H9 (cell line): ENCODE measurements at regions not wholly inside any gene's neighbourhood (a gene's known extent, or its start where the extent isn't known, plus 50 kb on each side); places are given as distances from the start of the nearest gene placed in this dataset.

Experiments
- DNase-seq: peaks from one replicate; pipeline ENCODE4 v3.0.0-alpha.2; 2017
- H2AFZ ChIP-seq: one replicate; pipeline ENCODE4 v1.6.1; 2013; ENCODE audit warnings: mild to moderate bottlenecking, low read length, control low read depth, moderate library complexity
- H2AK5ac ChIP-seq: 2 replicates; pipeline ENCODE4 v1.6.1; 2013; ENCODE audit warnings: low read length, control low read depth, mixed read lengths; ENCODE audit not compliant: insufficient read length
- H2BK120ac ChIP-seq: one replicate; pipeline ENCODE4 v1.6.1; 2013; ENCODE audit warnings: low read depth, mild to moderate bottlenecking, low read length, control low read depth, inconsistent platforms; ENCODE audit not compliant: poor library complexity, severe bottlenecking
- H2BK12ac ChIP-seq: 2 replicates; pipeline ENCODE4 v1.6.1; 2013; ENCODE audit warnings: low read length, control low read depth, mixed read lengths, low read depth; ENCODE audit not compliant: insufficient read length
- H2BK15ac ChIP-seq: 2 replicates; pipeline ENCODE4 v1.6.1; 2013; ENCODE audit warnings: low read depth, low read length, control low read depth
- H2BK20ac ChIP-seq: one replicate; pipeline ENCODE4 v1.6.1; 2013; ENCODE audit warnings: low read depth, mild to moderate bottlenecking, low read length, control low read depth, inconsistent platforms; ENCODE audit not compliant: poor library complexity, severe bottlenecking
- H2BK5ac ChIP-seq: 2 replicates; pipeline ENCODE4 v1.6.1; 2013; ENCODE audit warnings: low read length, control low read depth, mixed read lengths; ENCODE audit not compliant: insufficient read length
- H3K14ac ChIP-seq: 2 replicates; pipeline ENCODE4 v1.6.1; 2013; ENCODE audit warnings: low read length, control low read depth; ENCODE audit not compliant: insufficient read depth
- H3K18ac ChIP-seq: 2 replicates; pipeline ENCODE4 v1.6.1; 2013; ENCODE audit warnings: low read depth, mild to moderate bottlenecking, mixed read lengths, low read length, control low read depth; ENCODE audit not compliant: insufficient read length
- H3K23ac ChIP-seq: 2 replicates; pipeline ENCODE4 v1.6.1; 2013; ENCODE audit warnings: low read length, control low read depth, mixed read lengths, low read depth; ENCODE audit not compliant: insufficient read length
- H3K23me2 ChIP-seq: 2 replicates; pipeline ENCODE4 v1.6.1; 2013; ENCODE audit warnings: low read depth, mild to moderate bottlenecking, mixed read lengths, low read length, control low read depth; ENCODE audit not compliant: insufficient read length, poor library complexity, severe bottlenecking
- H3K27ac ChIP-seq: 2 replicates; pipeline ENCODE4 v1.5.1; 2013; ENCODE audit warnings: low read length, control low read depth, mixed read lengths, low read depth; ENCODE audit not compliant: insufficient read length
- H3K27me3 ChIP-seq: 2 replicates; pipeline ENCODE4 v1.6.1; 2013; ENCODE audit warnings: low read length, control low read depth, inconsistent platforms; ENCODE audit not compliant: insufficient read depth
- H3K4ac ChIP-seq: 2 replicates; pipeline ENCODE4 v1.6.1; 2013; ENCODE audit warnings: low read depth, mild to moderate bottlenecking, control low read depth, inconsistent platforms, low read length, moderate library complexity
- H3K4me1 ChIP-seq: 2 replicates; pipeline ENCODE4 v1.6.1; 2013; ENCODE audit warnings: low read length, control low read depth, inconsistent platforms; ENCODE audit not compliant: insufficient read depth
- H3K4me2 ChIP-seq: 2 replicates; pipeline ENCODE4 v1.6.1; 2013; ENCODE audit warnings: low read length, control low read depth, mixed read lengths; ENCODE audit not compliant: insufficient read length, insufficient read depth
- H3K56ac ChIP-seq: 2 replicates; pipeline ENCODE4 v1.6.1; 2013; ENCODE audit warnings: low read depth, mild to moderate bottlenecking, mixed read lengths, low read length, control low read depth; ENCODE audit not compliant: insufficient read length
- H3K79me1 ChIP-seq: 2 replicates; pipeline ENCODE4 v1.6.1; 2013; ENCODE audit warnings: low read depth, mild to moderate bottlenecking, moderate library complexity, low read length, control low read depth, inconsistent platforms; ENCODE audit not compliant: insufficient read depth, poor library complexity, severe bottlenecking
- H3K79me2 ChIP-seq: 2 replicates; pipeline ENCODE4 v1.6.1; 2013; ENCODE audit warnings: low read length, control low read depth, inconsistent platforms; ENCODE audit not compliant: insufficient read depth
- H3K9ac ChIP-seq: 2 replicates; pipeline ENCODE4 v1.6.1; 2013; ENCODE audit warnings: low read length, control low read depth, mixed read lengths; ENCODE audit not compliant: insufficient read length; ENCODE audit errors: extremely low read depth
- H3K9me3 ChIP-seq: one replicate; pipeline ENCODE4 v1.6.1; 2013; ENCODE audit warnings: low read depth, low read length, inconsistent platforms; ENCODE audit not compliant: control insufficient read depth
- H3T11ph ChIP-seq: one replicate; pipeline ENCODE4 v1.6.1; 2013; ENCODE audit warnings: mild to moderate bottlenecking, low read length, control low read depth, inconsistent platforms
- H4K20me1 ChIP-seq: one replicate; pipeline ENCODE4 v1.6.1; 2013; ENCODE audit not compliant: control insufficient read depth, insufficient read length, insufficient read depth
- H4K5ac ChIP-seq: 2 replicates; pipeline ENCODE4 v1.6.1; 2013; ENCODE audit warnings: low read depth, mild to moderate bottlenecking, mixed read lengths, low read length, control low read depth; ENCODE audit not compliant: insufficient read length
- H4K8ac ChIP-seq: replicated peaks from 2 replicates; pipeline ENCODE4 v1.6.1; 2013; ENCODE audit warnings: low read length, control low read depth, mixed read lengths, low read depth; ENCODE audit not compliant: insufficient read length
- H4K91ac ChIP-seq: 2 replicates; pipeline ENCODE4 v1.6.1; 2013; ENCODE audit warnings: low read depth, mild to moderate bottlenecking, moderate library complexity, mixed read lengths, low read length, control low read depth; ENCODE audit not compliant: insufficient read length
- H3K27ac Mint-ChIP-seq, 3 experiments: 2 replicates in 2 of 3; 3 replicates in 1 of 3; pipeline ENCODE4 v1.8.0; 2020 to 2021; ENCODE audit warnings: mixed read lengths in 3 of 3, mild to moderate bottlenecking in 1 of 3, moderate library complexity in 1 of 3
- H3K27me3 Mint-ChIP-seq: 2 replicates; pipeline ENCODE4 v1.8.0; 2021; ENCODE audit warnings: low read depth, mild to moderate bottlenecking, moderate library complexity, mixed read lengths
- H3K36me3 Mint-ChIP-seq, 3 experiments: 2 replicates in 2 of 3; 3 replicates in 1 of 3; pipeline ENCODE4 v1.8.0; 2020 to 2021; ENCODE audit warnings: low read depth in 3 of 3, mixed read lengths in 3 of 3; ENCODE audit not compliant: insufficient read depth in 1 of 3
- H3K4me1 Mint-ChIP-seq, 2 experiments: 2 replicates each; pipeline ENCODE4 v1.8.0; 2020; ENCODE audit warnings: mixed read lengths in 2 of 2
- H3K4me3 Mint-ChIP-seq, 2 experiments: 2 replicates in 1 of 2; 3 replicates in 1 of 2; pipeline ENCODE4 v1.8.0; 2020 to 2021; ENCODE audit warnings: mild to moderate bottlenecking in 2 of 2, mixed read lengths in 2 of 2, moderate library complexity in 1 of 2
- H3K9me3 Mint-ChIP-seq, 2 experiments: 2 replicates in 1 of 2; 3 replicates in 1 of 2; pipeline ENCODE4 v1.8.0; 2020; ENCODE audit warnings: mild to moderate bottlenecking in 2 of 2, mixed read lengths in 2 of 2, moderate library complexity in 1 of 2
- WGBS: extraction: QIAGEN DNeasy Blood & Tissue Kit; methylation state at CpG from one replicate; pipeline ENCODE4 v1.1.7; 2013; ENCODE audit warnings: missing lambda C conversion rate, low lambda C conversion rate, mixed read lengths; ENCODE audit not compliant: insufficient read length; ENCODE audit errors: extremely low coverage; 5-methylcytosine and 5-hydroxymethylcytosine counted together
- TF ChIP-seq, protein P1 (sequence below): fragments of 200-600 bp; sonication (generic); conservative IDR thresholded peaks from 3 replicates; pipeline ENCODE4 v1.8.0; 2021; ENCODE audit warnings: antibody characterized with exemption, mild to moderate bottlenecking

- H4K91ac ChIP-seq: no peak overlapping the region
- H4K20me1 ChIP-seq: no peaks in the 10 kb centered on the region
- H2AK5ac ChIP-seq: no peak overlapping the region
- H3K27me3 Mint-ChIP-seq: peaks cover 6% of the 10 kb centered on the region
- no peaks in the 10 kb centered on the region for H3K79me2 ChIP-seq
- TF ChIP-seq, protein P1, sequence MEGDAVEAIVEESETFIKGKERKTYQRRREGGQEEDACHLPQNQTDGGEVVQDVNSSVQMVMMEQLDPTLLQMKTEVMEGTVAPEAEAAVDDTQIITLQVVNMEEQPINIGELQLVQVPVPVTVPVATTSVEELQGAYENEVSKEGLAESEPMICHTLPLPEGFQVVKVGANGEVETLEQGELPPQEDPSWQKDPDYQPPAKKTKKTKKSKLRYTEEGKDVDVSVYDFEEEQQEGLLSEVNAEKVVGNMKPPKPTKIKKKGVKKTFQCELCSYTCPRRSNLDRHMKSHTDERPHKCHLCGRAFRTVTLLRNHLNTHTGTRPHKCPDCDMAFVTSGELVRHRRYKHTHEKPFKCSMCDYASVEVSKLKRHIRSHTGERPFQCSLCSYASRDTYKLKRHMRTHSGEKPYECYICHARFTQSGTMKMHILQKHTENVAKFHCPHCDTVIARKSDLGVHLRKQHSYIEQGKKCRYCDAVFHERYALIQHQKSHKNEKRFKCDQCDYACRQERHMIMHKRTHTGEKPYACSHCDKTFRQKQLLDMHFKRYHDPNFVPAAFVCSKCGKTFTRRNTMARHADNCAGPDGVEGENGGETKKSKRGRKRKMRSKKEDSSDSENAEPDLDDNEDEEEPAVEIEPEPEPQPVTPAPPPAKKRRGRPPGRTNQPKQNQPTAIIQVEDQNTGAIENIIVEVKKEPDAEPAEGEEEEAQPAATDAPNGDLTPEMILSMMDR: no peak
- H4K8ac ChIP-seq: no peak overlapping the region
- no peak overlapping the region for H3K23ac ChIP-seq
- H3K9me3 ChIP-seq: no peaks in the 10 kb centered on the region
- H3T11ph ChIP-seq: no peak overlapping the region
- no peak overlapping the region for H3K4me3 Mint-ChIP-seq
- H3K36me3 Mint-ChIP-seq: no peaks in the 10 kb centered on the region
- no peak overlapping the region for H3K27ac ChIP-seq
- H4K5ac ChIP-seq: no peak overlapping the region
- H3K9ac ChIP-seq: no peak overlapping the region
- H3K56ac ChIP-seq: no peak overlapping the region
- H3K23me2 ChIP-seq: no peaks in the 10 kb centered on the region
- H3K79me1 ChIP-seq: no peaks in the 10 kb centered on the region
- no peaks in the 10 kb centered on the region for H3K4me1 ChIP-seq
- H2BK5ac ChIP-seq: no peak overlapping the region
- H2BK15ac ChIP-seq: no peak overlapping the region
- H3K27ac Mint-ChIP-seq: no peak overlapping the region
- DNase-seq: no peak
- WGBS: no CpG with 5 or more reads among the region's 3 CpGs
- no peak overlapping the region for H2BK20ac ChIP-seq
- no peak overlapping the region for H3K14ac ChIP-seq
- no peak overlapping the region for H2BK12ac ChIP-seq
- no peak overlapping the region for H3K18ac ChIP-seq
- H3K4me2 ChIP-seq: no peak overlapping the region
- H3K27me3 ChIP-seq: no peaks in the 10 kb centered on the region
- H3K4ac ChIP-seq: no peak overlapping the region
- no peak overlapping the region for H2AFZ ChIP-seq
- no peaks in the 10 kb centered on the region; a peak in 1 of 5 replicates for H3K9me3 Mint-ChIP-seq
- H3K4me1 Mint-ChIP-seq: no peaks in the 10 kb centered on the region
- no peak overlapping the region for H2BK120ac ChIP-seq
These were observed 136.4 kb upstream of the SLC14A2 start for GRCh38 chr18:45478889-45479288.
